ENCODE measurements at regions not wholly inside any gene's neighbourhood (a gene's known extent, or its start where the extent isn't known, plus 50 kb on each side); places are given as distances from the start of the nearest gene placed in this dataset.

GRCh38 chr2:83471655-83472054 lies 987.4 kb downstream of the SUCLG1 start:
- Histone ChIP-seq H2AFZ (no peak overlapping the region), H3K79me2 (ENCODE audit: insufficient read depth) (no peaks in the 10 kb centered on the region), H3K4me2 (ENCODE audit: unreplicated experiment) (no peak overlapping the region), H3K27ac (no peak overlapping the region), H3K9me3 (ENCODE audit: low read depth) (no peaks in the 10 kb centered on the region), H3K4me3 (no peak overlapping the region), H3K27me3 (replicated peaks; ENCODE audit: insufficient read depth) (no peaks in the 10 kb centered on the region), H3K9me2 (ENCODE audit: insufficient read depth) (no peaks in the 10 kb centered on the region), H3K4me1 (ENCODE audit: insufficient read depth) (no peaks in the 10 kb centered on the region), H3F3A (ENCODE audit: insufficient read depth) (no peaks in the 10 kb centered on the region), H3K36me3 (ENCODE audit: low read depth) (no peaks in the 10 kb centered on the region), H3K9ac (no peak overlapping the region), H4K20me1 (ENCODE audit: insufficient read depth) (no peaks in the 10 kb centered on the region)
- WGBS, 2 experiments (ENCODE audit: low coverage in 1 of 2, low lambda C conversion rate in 2 of 2, missing lambda C conversion rate in 2 of 2), result 10 to 17% methylated on average over 1 of the region's 1 CpG
- TF ChIP-seq EZH2 (IDR thresholded peaks at IDR 0.05; ENCODE audit: insufficient read depth, poor library complexity, severe bottlenecking) (no peak), EZH2phosphoT487 (IDR thresholded peaks at IDR 0.05; ENCODE audit: insufficient read depth, low read depth) (no peak)
- no peak for DNase-seq
- in situ Hi-C loops (cut with MboI), result no loop called here

GRCh38 chr2:83470928-83471327 lies 988.2 kb downstream of the SUCLG1 start:
- Histone ChIP-seq H3K9me2 (ENCODE audit: insufficient read depth) (no peaks in the 10 kb centered on the region), H3K27ac (no peak overlapping the region), H2AFZ (no peak overlapping the region), H3K4me2 (ENCODE audit: unreplicated experiment) (no peak overlapping the region), H3K9ac (no peak overlapping the region), H3K9me3 (ENCODE audit: low read depth) (no peaks in the 10 kb centered on the region), H4K20me1 (ENCODE audit: insufficient read depth) (no peaks in the 10 kb centered on the region), H3K4me3 (no peak overlapping the region), H3K79me2 (ENCODE audit: insufficient read depth) (no peaks in the 10 kb centered on the region), H3K27me3 (replicated peaks; ENCODE audit: insufficient read depth) (no peaks in the 10 kb centered on the region), H3K4me1 (ENCODE audit: insufficient read depth) (no peaks in the 10 kb centered on the region), H3F3A (ENCODE audit: insufficient read depth) (no peaks in the 10 kb centered on the region), H3K36me3 (ENCODE audit: low read depth) (no peaks in the 10 kb centered on the region)
- no peak for DNase-seq
- no peak for TF ChIP-seq EZH2phosphoT487 (IDR thresholded peaks at IDR 0.05; ENCODE audit: insufficient read depth, low read depth)
- in situ Hi-C loops (cut with MboI), result no loop called here

- Histone ChIP-seq H3K9me2 (ENCODE audit: insufficient read depth) (no peaks in the 10 kb centered on the region), H3K36me3 (ENCODE audit: low read depth) (no peaks in the 10 kb centered on the region), H4K20me1 (ENCODE audit: insufficient read depth) (no peaks in the 10 kb centered on the region), H3K79me2 (ENCODE audit: insufficient read depth) (no peaks in the 10 kb centered on the region), H2AFZ (no peak overlapping the region), H3K4me1 (ENCODE audit: insufficient read depth) (no peaks in the 10 kb centered on the region), H3K4me3 (no peak overlapping the region), H3K9ac (no peak overlapping the region), H3F3A (ENCODE audit: insufficient read depth) (no peaks in the 10 kb centered on the region), H3K27ac (no peak overlapping the region), H3K4me2 (ENCODE audit: unreplicated experiment) (no peak overlapping the region), H3K9me3 (ENCODE audit: low read depth) (no peaks in the 10 kb centered on the region), H3K27me3 (replicated peaks; ENCODE audit: insufficient read depth) (no peaks in the 10 kb centered on the region)
- in situ Hi-C loops (cut with MboI), result no loop called here
- TF ChIP-seq EZH2phosphoT487 (IDR thresholded peaks at IDR 0.05; ENCODE audit: insufficient read depth, low read depth), result no peak
- TF ChIP-seq EZH2 (IDR thresholded peaks at IDR 0.05; ENCODE audit: insufficient read depth, poor library complexity, severe bottlenecking), result no peak
- DNase-seq, result no peak
- WGBS, 2 experiments (ENCODE audit: low coverage in 1 of 2, low lambda C conversion rate in 2 of 2, missing lambda C conversion rate in 2 of 2), result 9 to 12% methylated on average over 1 of the region's 1 CpG
Measured at GRCh38 chr2:83464444-83464843, 994.6 kb downstream of the SUCLG1 start.

- Histone ChIP-seq H2AFZ (no peak overlapping the region), H3K4me1 (ENCODE audit: insufficient read depth) (no peaks in the 10 kb centered on the region), H3K79me2 (ENCODE audit: insufficient read depth) (no peaks in the 10 kb centered on the region), H3K9me3 (ENCODE audit: low read depth) (no peaks in the 10 kb centered on the region), H3K9ac (no peak overlapping the region), H3K9me2 (ENCODE audit: insufficient read depth) (no peaks in the 10 kb centered on the region), H3K4me3 (no peak overlapping the region), H3K36me3 (ENCODE audit: low read depth) (no peaks in the 10 kb centered on the region), H3K27me3 (replicated peaks; ENCODE audit: insufficient read depth) (no peaks in the 10 kb centered on the region), H3K27ac (no peak overlapping the region), H3K4me2 (ENCODE audit: unreplicated experiment) (no peak overlapping the region), H3F3A (ENCODE audit: insufficient read depth) (no peaks in the 10 kb centered on the region), H4K20me1 (ENCODE audit: insufficient read depth) (no peaks in the 10 kb centered on the region)
- in situ Hi-C loops (cut with MboI), result no loop called here
- TF ChIP-seq EZH2 (IDR thresholded peaks at IDR 0.05; ENCODE audit: insufficient read depth, poor library complexity, severe bottlenecking), result no peak
- TF ChIP-seq EZH2phosphoT487 (IDR thresholded peaks at IDR 0.05; ENCODE audit: insufficient read depth, low read depth), result no peak
- DNase-seq, result no peak
Measured at GRCh38 chr2:83462881-83463280, 996.2 kb downstream of the SUCLG1 start.

GRCh38 chr2:83461135-83461534 lies 997.9 kb downstream of the SUCLG1 start:
- no peak for DNase-seq
- no peak overlapping the region for H3K27ac ChIP-seq
- WGBS, 2 experiments (ENCODE audit: low coverage in 1 of 2, low lambda C conversion rate in 2 of 2, missing lambda C conversion rate in 2 of 2), result 41 to 47% methylated on average over 3 of the region's 3 CpGs
- H3K9ac ChIP-seq, result no peak overlapping the region
- no peaks in the 10 kb centered on the region for H3K36me3 ChIP-seq (ENCODE audit: low read depth)
- TF ChIP-seq EZH2phosphoT487 (IDR thresholded peaks at IDR 0.05; ENCODE audit: insufficient read depth, low read depth) (no peak), EZH2 (IDR thresholded peaks at IDR 0.05; ENCODE audit: insufficient read depth, poor library complexity, severe bottlenecking) (no peak)
- no peak overlapping the region for H3K4me3 ChIP-seq
- H2AFZ ChIP-seq, result no peak overlapping the region
- no peaks in the 10 kb centered on the region for H3K79me2 ChIP-seq (ENCODE audit: insufficient read depth)
- H3K4me1 ChIP-seq (ENCODE audit: insufficient read depth), result no peaks in the 10 kb centered on the region
- no peaks in the 10 kb centered on the region for H3K9me2 ChIP-seq (ENCODE audit: insufficient read depth)
- H3F3A ChIP-seq (ENCODE audit: insufficient read depth), result no peaks in the 10 kb centered on the region
- no peaks in the 10 kb centered on the region for H3K9me3 ChIP-seq (ENCODE audit: low read depth)
- H3K4me2 ChIP-seq (ENCODE audit: unreplicated experiment), result no peak overlapping the region
- H4K20me1 ChIP-seq (ENCODE audit: insufficient read depth), result no peaks in the 10 kb centered on the region
- in situ Hi-C loops (cut with MboI), result no loop called here
- no peaks in the 10 kb centered on the region for H3K27me3 ChIP-seq (replicated peaks; ENCODE audit: insufficient read depth)

Data from GM23248 (cell line).